ENCODE measurements at regions not wholly inside any gene's neighbourhood (a gene's known extent, or its start where the extent isn't known, plus 50 kb on each side); places are given as distances from the start of the nearest gene placed in this dataset.
"Not testable (repeated sequence)": the region's sequence is repeated elsewhere in the genome, so short reads cannot be mapped to it uniquely, and the experiment has no call there.

- DNase-seq = no peak
Observed at GRCh38 chr20:47990507-47991150, 205.3 kb upstream of the SULF2 start.

- DNase-seq = no peak
Observed at GRCh38 chr20:47989957-47990356, 204.7 kb upstream of the SULF2 start.

GRCh38 chr20:47988676-47989075, 203.4 kb upstream of the SULF2 start:
- no peak for DNase-seq

GRCh38 chr20:47985092-47985850, 200.0 kb upstream of the SULF2 start:
- DNase-seq = no peak

GRCh38 chr20:47984437-47984836, 199.2 kb upstream of the SULF2 start:
- DNase-seq = no peak

GRCh38 chr20:47983642-47984041, 198.4 kb upstream of the SULF2 start:
- not testable (repeated sequence) for DNase-seq

- no peak for DNase-seq
Observed at GRCh38 chr20:47982574-47983360, 197.5 kb upstream of the SULF2 start.

GRCh38 chr20:47981222-47981621, 195.9 kb upstream of the SULF2 start:
- no peak for DNase-seq

- no peak for DNase-seq
Observed at GRCh38 chr20:47980336-47981177, 195.3 kb upstream of the SULF2 start.

GRCh38 chr20:47979361-47980095, 194.2 kb upstream of the SULF2 start:
- not testable (repeated sequence) for DNase-seq

- DNase-seq = not testable (repeated sequence)
Observed at GRCh38 chr20:47978428-47979120, 193.3 kb upstream of the SULF2 start.

GRCh38 chr20:47977789-47978252, 192.5 kb upstream of the SULF2 start:
- not testable (repeated sequence) for DNase-seq

GRCh38 chr20:47977017-47977788, 191.9 kb upstream of the SULF2 start:
- not testable (repeated sequence) for DNase-seq

GRCh38 chr20:47974234-47974878, 189.1 kb upstream of the SULF2 start:
- DNase-seq = no peak

- no peak for DNase-seq
Observed at GRCh38 chr20:47973519-47974233, 188.4 kb upstream of the SULF2 start.

- DNase-seq = no peak
Observed at GRCh38 chr20:47972916-47973309, 187.6 kb upstream of the SULF2 start.

GRCh38 chr20:47972297-47972915, 187.1 kb upstream of the SULF2 start:
- peak; percentile 51 for DNase-seq

- DNase-seq = no peak
Observed at GRCh38 chr20:47971058-47971791, 185.9 kb upstream of the SULF2 start.
